ENCODE measurements at regions not wholly inside any gene's neighbourhood (a gene's known extent, or its start where the extent isn't known, plus 50 kb on each side); places are given as distances from the start of the nearest gene placed in this dataset.

DNA sequence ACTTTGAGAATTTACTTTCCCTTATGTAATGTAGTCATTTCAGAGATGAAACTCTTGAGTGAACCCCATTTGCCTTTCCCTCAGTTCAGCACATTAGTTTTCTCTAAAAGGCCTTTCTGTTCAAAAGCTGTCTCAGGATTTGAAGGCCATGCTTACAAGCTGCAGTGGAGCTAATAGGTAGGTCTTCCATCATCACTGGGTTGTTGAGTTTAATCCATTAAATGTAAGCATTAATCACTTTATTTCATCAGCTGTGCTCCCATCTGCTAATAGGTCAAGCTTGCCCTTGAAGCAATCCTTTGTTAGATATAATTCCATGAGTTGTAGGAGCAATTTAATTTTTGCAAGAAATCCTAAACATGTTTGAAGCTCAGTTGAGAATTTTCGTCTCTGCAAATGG lies 422.2 kb upstream of the ZP4 start:
- no peak for ATAC-seq
- TF ChIP-seq PPARA (CRISPR knock-in tag; IDR thresholded peaks at IDR 0.05; ENCODE audit: borderline replicate concordance): no peak
- TF ChIP-seq OSR1 (CRISPR knock-in tag; IDR thresholded peaks at IDR 0.05): no peak
- TF ChIP-seq ZFP30 (CRISPR knock-in tag; IDR thresholded peaks at IDR 0.05): no peak
- TF ChIP-seq SNAI2 (CRISPR knock-in tag; IDR thresholded peaks at IDR 0.05): no peak
- TF ChIP-seq, protein P1, sequence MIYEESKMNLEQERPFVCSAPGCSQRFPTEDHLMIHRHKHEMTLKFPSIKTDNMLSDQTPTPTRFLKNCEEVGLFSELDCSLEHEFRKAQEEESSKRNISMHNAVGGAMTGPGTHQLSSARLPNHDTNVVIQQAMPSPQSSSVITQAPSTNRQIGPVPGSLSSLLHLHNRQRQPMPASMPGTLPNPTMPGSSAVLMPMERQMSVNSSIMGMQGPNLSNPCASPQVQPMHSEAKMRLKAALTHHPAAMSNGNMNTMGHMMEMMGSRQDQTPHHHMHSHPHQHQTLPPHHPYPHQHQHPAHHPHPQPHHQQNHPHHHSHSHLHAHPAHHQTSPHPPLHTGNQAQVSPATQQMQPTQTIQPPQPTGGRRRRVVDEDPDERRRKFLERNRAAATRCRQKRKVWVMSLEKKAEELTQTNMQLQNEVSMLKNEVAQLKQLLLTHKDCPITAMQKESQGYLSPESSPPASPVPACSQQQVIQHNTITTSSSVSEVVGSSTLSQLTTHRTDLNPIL (CRISPR knock-in tag; IDR thresholded peaks at IDR 0.05; ENCODE audit: low read depth): no peak
- no peak for TF ChIP-seq ARNTL (CRISPR knock-in tag; IDR thresholded peaks at IDR 0.05; ENCODE audit: borderline replicate concordance, low read depth)
- TF ChIP-seq ESRRG (CRISPR knock-in tag; IDR thresholded peaks at IDR 0.05): no peak
- TF ChIP-seq, protein P2, sequence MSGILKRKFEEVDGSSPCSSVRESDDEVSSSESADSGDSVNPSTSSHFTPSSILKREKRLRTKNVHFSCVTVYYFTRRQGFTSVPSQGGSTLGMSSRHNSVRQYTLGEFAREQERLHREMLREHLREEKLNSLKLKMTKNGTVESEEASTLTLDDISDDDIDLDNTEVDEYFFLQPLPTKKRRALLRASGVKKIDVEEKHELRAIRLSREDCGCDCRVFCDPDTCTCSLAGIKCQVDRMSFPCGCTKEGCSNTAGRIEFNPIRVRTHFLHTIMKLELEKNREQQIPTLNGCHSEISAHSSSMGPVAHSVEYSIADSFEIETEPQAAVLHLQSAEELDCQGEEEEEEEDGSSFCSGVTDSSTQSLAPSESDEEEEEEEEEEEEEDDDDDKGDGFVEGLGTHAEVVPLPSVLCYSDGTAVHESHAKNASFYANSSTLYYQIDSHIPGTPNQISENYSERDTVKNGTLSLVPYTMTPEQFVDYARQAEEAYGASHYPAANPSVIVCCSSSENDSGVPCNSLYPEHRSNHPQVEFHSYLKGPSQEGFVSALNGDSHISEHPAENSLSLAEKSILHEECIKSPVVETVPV (CRISPR knock-in tag; IDR thresholded peaks at IDR 0.05): no peak
- TF ChIP-seq GLIS3 (CRISPR knock-in tag; IDR thresholded peaks at IDR 0.05): no peak
- TF ChIP-seq TOX (CRISPR knock-in tag; IDR thresholded peaks at IDR 0.05; ENCODE audit: borderline replicate concordance): no peak
- TF ChIP-seq, protein P3, sequence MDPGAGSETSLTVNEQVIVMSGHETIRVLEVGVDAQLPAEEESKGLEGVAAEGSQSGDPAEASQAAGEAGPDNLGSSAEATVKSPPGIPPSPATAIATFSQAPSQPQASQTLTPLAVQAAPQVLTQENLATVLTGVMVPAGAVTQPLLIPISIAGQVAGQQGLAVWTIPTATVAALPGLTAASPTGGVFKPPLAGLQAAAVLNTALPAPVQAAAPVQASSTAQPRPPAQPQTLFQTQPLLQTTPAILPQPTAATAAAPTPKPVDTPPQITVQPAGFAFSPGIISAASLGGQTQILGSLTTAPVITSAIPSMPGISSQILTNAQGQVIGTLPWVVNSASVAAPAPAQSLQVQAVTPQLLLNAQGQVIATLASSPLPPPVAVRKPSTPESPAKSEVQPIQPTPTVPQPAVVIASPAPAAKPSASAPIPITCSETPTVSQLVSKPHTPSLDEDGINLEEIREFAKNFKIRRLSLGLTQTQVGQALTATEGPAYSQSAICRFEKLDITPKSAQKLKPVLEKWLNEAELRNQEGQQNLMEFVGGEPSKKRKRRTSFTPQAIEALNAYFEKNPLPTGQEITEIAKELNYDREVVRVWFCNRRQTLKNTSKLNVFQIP (CRISPR knock-in tag; IDR thresholded peaks at IDR 0.05; ENCODE audit: borderline replicate concordance, low read depth): no peak
- no peak for TF ChIP-seq ZNF565 (CRISPR knock-in tag; conservative IDR thresholded peaks at IDR 0.05; ENCODE audit: low read depth)
- no peak for TF ChIP-seq ZFP3 (CRISPR knock-in tag; IDR thresholded peaks at IDR 0.05)
- no peak for TF ChIP-seq ZC3H10 (CRISPR knock-in tag; IDR thresholded peaks at IDR 0.05)

DNA sequence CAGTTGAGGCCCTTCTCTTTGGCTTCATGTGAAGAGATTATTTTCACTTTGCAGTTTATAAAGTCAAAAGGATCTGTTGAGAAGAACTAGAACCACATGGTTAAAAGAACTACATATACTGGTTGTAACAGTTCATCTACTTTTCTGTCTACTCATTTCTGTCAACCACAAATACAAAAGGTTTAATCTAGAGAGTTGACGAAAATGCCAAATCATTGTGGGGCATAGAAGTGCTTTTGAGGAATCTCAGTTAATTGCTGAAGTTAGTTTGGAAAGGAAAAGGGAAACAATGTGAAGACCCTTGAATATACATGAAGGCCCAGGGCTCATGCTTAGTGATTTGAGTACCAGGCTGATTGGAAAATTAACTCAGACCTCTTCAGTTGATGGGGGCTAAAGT lies 415.7 kb upstream of the ZP4 start:
- no peak for ATAC-seq
- TF ChIP-seq TCF4 (CRISPR knock-in tag; IDR thresholded peaks at IDR 0.05; ENCODE audit: borderline replicate concordance) (no peak), CSDC2 (CRISPR knock-in tag; IDR thresholded peaks at IDR 0.05) (no peak), TOX (CRISPR knock-in tag; IDR thresholded peaks at IDR 0.05; ENCODE audit: borderline replicate concordance) (no peak), SNAI2 (CRISPR knock-in tag; IDR thresholded peaks at IDR 0.05) (no peak), ZNF8 (CRISPR knock-in tag; IDR thresholded peaks at IDR 0.05) (no peak), ZC3H10 (CRISPR knock-in tag; IDR thresholded peaks at IDR 0.05) (no peak), RARB (CRISPR knock-in tag; IDR thresholded peaks at IDR 0.05) (no peak), ARNTL (CRISPR knock-in tag; IDR thresholded peaks at IDR 0.05; ENCODE audit: borderline replicate concordance, low read depth) (no peak), ZFP3 (CRISPR knock-in tag; IDR thresholded peaks at IDR 0.05) (no peak)
- TF ChIP-seq, protein P3 (CRISPR knock-in tag; IDR thresholded peaks at IDR 0.05; ENCODE audit: borderline replicate concordance, low read depth): no peak

DNA sequence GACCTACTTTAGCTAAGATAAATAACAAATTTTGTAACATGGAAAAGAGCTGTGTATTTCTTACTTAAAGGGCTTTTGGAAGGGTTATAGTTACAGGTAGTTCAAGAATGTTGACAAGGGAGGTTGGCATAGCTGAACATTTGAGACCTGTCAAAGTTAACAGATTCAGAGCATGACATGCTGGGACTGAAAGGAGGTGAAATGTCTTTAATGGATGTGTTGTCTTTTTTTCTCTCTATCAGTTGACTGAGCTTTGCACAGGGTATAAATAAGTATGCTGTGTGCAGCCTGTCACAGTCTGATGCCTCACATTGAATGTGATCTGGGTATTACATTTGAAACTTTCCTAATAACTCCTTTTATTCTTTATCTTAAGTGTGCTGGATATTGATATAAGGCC lies 411.9 kb upstream of the ZP4 start:
- TF ChIP-seq OSR1 (CRISPR knock-in tag; IDR thresholded peaks at IDR 0.05) (no peak), ZC3H10 (CRISPR knock-in tag; IDR thresholded peaks at IDR 0.05) (no peak), CSDC2 (CRISPR knock-in tag; IDR thresholded peaks at IDR 0.05) (no peak), ESRRG (CRISPR knock-in tag; IDR thresholded peaks at IDR 0.05) (no peak), SNAI2 (CRISPR knock-in tag; IDR thresholded peaks at IDR 0.05) (no peak), TOX (CRISPR knock-in tag; IDR thresholded peaks at IDR 0.05; ENCODE audit: borderline replicate concordance) (no peak), ARNTL (CRISPR knock-in tag; IDR thresholded peaks at IDR 0.05; ENCODE audit: borderline replicate concordance, low read depth) (no peak)
- ATAC-seq: no peak

DNA sequence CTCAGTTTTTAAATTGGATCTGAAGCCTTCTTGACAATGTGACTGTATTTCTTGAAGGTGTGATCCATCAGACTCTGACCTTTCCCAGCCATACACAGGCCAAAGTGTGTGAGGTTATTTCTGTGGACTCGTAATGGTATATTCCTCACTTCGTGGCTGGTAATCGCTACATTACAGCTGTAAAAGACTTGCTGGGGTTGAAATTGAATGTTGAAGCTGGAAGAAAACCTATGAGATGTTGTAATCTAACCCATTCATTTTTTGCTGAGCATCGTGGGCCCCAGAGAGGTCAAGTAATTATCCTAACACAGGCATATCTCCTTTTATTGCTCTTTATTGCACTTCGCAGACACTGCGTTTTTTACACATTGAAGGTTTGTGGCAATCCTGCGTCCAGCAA lies 405.6 kb upstream of the ZP4 start:
- no peak for ATAC-seq
- no peak for TF ChIP-seq RARB (CRISPR knock-in tag; IDR thresholded peaks at IDR 0.05)
- no peak for TF ChIP-seq CSDC2 (CRISPR knock-in tag; IDR thresholded peaks at IDR 0.05)
- TF ChIP-seq, protein P2 (CRISPR knock-in tag; IDR thresholded peaks at IDR 0.05): no peak
- TF ChIP-seq BACH2 (CRISPR knock-in tag; IDR thresholded peaks at IDR 0.05; ENCODE audit: borderline replicate concordance): no peak
- no peak for TF ChIP-seq TCF4 (CRISPR knock-in tag; IDR thresholded peaks at IDR 0.05; ENCODE audit: borderline replicate concordance)
- TF ChIP-seq ZC3H10 (CRISPR knock-in tag; IDR thresholded peaks at IDR 0.05): no peak
- no peak for TF ChIP-seq ZNF565 (CRISPR knock-in tag; conservative IDR thresholded peaks at IDR 0.05; ENCODE audit: low read depth)

Data from SK-N-SH treated with all-trans-retinoic acid at 6 μM for 48 hours (cell line).